IMR-90 (cell line): ENCODE measurements at regions not wholly inside any gene's neighbourhood (a gene's known extent, or its start where the extent isn't known, plus 50 kb on each side); places are given as distances from the start of the nearest gene placed in this dataset.

ENCODE experiments used
- ATAC-seq: fragments of 200-7000 bp; cut with Tn5 transposase; 2 replicates; pipeline ENCODE4 v1.9.1; 2020; ENCODE audit warnings: low read depth, mild to moderate bottlenecking, moderate library complexity
- BruUV-seq: library from RNA; stranded (reverse); fragments of 400-500 nt; replicated peaks from 2 replicates; lab custom pipeline; 2021; lab: Mats Ljungman, UMichigan
- CTCF ChIA-PET: fragments of 300-600 bp; formaldehyde crosslinking; extraction: SDS; loops from one replicate; lab custom pipeline; 2021; ENCODE audit warnings: antibody characterized with exemption; lab: Yijun Ruan, JAX
- POLR2A ChIA-PET: fragments of 300-600 bp; sonication (Branson Sonifier 250); formaldehyde crosslinking; loops from one replicate; lab custom pipeline; 2022; ENCODE audit warnings: antibody characterized with exemption; ENCODE audit not compliant: unreplicated experiment; lab: Charles Lee
- DNase-seq: peaks from one replicate; pipeline ENCODE4 v3.0.0; 2013
- H2AFZ ChIP-seq: replicated peaks from 2 replicates; pipeline ENCODE3; 2013; ENCODE audit warnings: low read length, mild to moderate bottlenecking; ENCODE audit not compliant: poor library complexity
- H2AK5ac ChIP-seq: 2 replicates; pipeline ENCODE4 v1.6.1; 2013; ENCODE audit warnings: low read depth, low read length, inconsistent platforms
- H2AK9ac ChIP-seq: replicated peaks from 2 replicates; pipeline ENCODE3; 2013; ENCODE audit warnings: mild to moderate bottlenecking, low read depth, low read length, moderate library complexity; ENCODE audit not compliant: poor library complexity
- H2BK120ac ChIP-seq: 2 replicates; pipeline ENCODE4 v1.6.1; 2013; ENCODE audit warnings: low read depth, low read length, inconsistent platforms
- H2BK15ac ChIP-seq: 3 replicates; pipeline ENCODE4 v1.6.1; 2013; ENCODE audit warnings: low read depth, low read length, inconsistent platforms
- H2BK20ac ChIP-seq: 2 replicates; pipeline ENCODE4 v1.6.1; 2013; ENCODE audit warnings: low read depth, mild to moderate bottlenecking, inconsistent platforms, low read length, moderate library complexity
- H2BK5ac ChIP-seq: 2 replicates; pipeline ENCODE4 v1.6.1; 2013; ENCODE audit warnings: mild to moderate bottlenecking, low read depth, low read length, inconsistent platforms; ENCODE audit not compliant: poor library complexity, severe bottlenecking
- H3K14ac ChIP-seq: replicated peaks from 2 replicates; pipeline ENCODE4 v1.6.1; 2013; ENCODE audit warnings: low read depth, low read length, inconsistent platforms
- H3K18ac ChIP-seq: 2 replicates; pipeline ENCODE4 v1.6.1; 2013; ENCODE audit warnings: low read depth, low read length, control low read depth
- H3K23ac ChIP-seq: 2 replicates; pipeline ENCODE4 v1.6.1; 2013; ENCODE audit warnings: low read depth, low read length, inconsistent platforms
- H3K27ac ChIP-seq: 2 replicates; pipeline ENCODE4 v1.5.1; 2013; ENCODE audit warnings: mild to moderate bottlenecking, control low read depth, low read length; ENCODE audit not compliant: insufficient read depth
- H3K27me3 ChIP-seq: 2 replicates; pipeline ENCODE4 v1.6.1; 2013; ENCODE audit warnings: low read length; ENCODE audit not compliant: control insufficient read depth, insufficient read depth
- H3K36me3 ChIP-seq: 2 replicates; pipeline ENCODE4 v1.6.1; 2013; ENCODE audit warnings: low read length, mixed read lengths; ENCODE audit not compliant: control insufficient read depth, insufficient read depth
- H3K4ac ChIP-seq: 2 replicates; pipeline ENCODE4 v1.6.1; 2013; ENCODE audit warnings: low read depth, low read length, inconsistent platforms
- H3K4me1 ChIP-seq: 2 replicates; pipeline ENCODE4 v1.6.1; 2013; ENCODE audit warnings: low read length, mixed read lengths; ENCODE audit not compliant: control insufficient read depth, insufficient read depth
- H3K4me2 ChIP-seq: 2 replicates; pipeline ENCODE4 v1.6.1; 2013; ENCODE audit warnings: low read depth, mild to moderate bottlenecking, control low read depth, low read length, moderate library complexity
- H3K4me3 ChIP-seq: 2 replicates; pipeline ENCODE4 v1.5.1; 2013; ENCODE audit warnings: low read depth, mild to moderate bottlenecking, control low read depth, low read length, moderate library complexity; ENCODE audit not compliant: insufficient read depth
- H3K56ac ChIP-seq: 2 replicates; pipeline ENCODE4 v1.6.1; 2013; ENCODE audit warnings: low read length, inconsistent platforms; ENCODE audit not compliant: insufficient read depth; ENCODE audit errors: extremely low read depth
- H3K79me1 ChIP-seq, 2 experiments: 2 replicates each; pipeline ENCODE4 v1.6.1; 2013; ENCODE audit warnings: low read length in 2 of 2, inconsistent platforms in 1 of 2, low read depth in 1 of 2
- H3K9ac ChIP-seq: 2 replicates; pipeline ENCODE4 v1.6.1; 2013; ENCODE audit warnings: low read depth, low read length, control low read depth
- H3K9me1 ChIP-seq: 2 replicates; pipeline ENCODE4 v1.6.1; 2013; ENCODE audit warnings: low read length, inconsistent platforms; ENCODE audit not compliant: insufficient read depth
- H3K9me3 ChIP-seq: 2 replicates; pipeline ENCODE4 v1.6.1; 2013; ENCODE audit warnings: low read length; ENCODE audit not compliant: control insufficient read depth, insufficient read depth
- H4K20me1 ChIP-seq: 2 replicates; pipeline ENCODE4 v1.6.1; 2013; ENCODE audit warnings: low read length, inconsistent platforms; ENCODE audit not compliant: insufficient read depth
- H4K5ac ChIP-seq: 2 replicates; pipeline ENCODE4 v1.6.1; 2013; ENCODE audit warnings: mild to moderate bottlenecking, low read depth, low read length, control low read depth
- H4K8ac ChIP-seq, 2 experiments: 2 replicates each; pipeline ENCODE4 v1.6.1; 2013; ENCODE audit warnings: low read depth in 2 of 2, low read length in 2 of 2, control low read depth in 1 of 2, inconsistent platforms in 1 of 2
- H4K91ac ChIP-seq: 2 replicates; pipeline ENCODE4 v1.6.1; 2013; ENCODE audit warnings: low read depth, low read length, inconsistent platforms; ENCODE audit not compliant: insufficient read depth
- MAFK ChIP-seq: IDR thresholded peaks from 2 replicates; pipeline ENCODE4 v1.6.1; 2012; ENCODE audit warnings: low read depth, low read length, improper control_type of control experiment
- WGBS, 2 experiments: methylation state at CpG; one replicate each; pipeline versions ENCODE4 v1.1.5 to v1.1.7; 2013; ENCODE audit warnings: missing lambda C conversion rate in 2 of 2; ENCODE audit not compliant: insufficient read length in 1 of 2; ENCODE audit errors: extremely low coverage in 2 of 2; 5-methylcytosine and 5-hydroxymethylcytosine counted together
- dilution Hi-C: fragments of 300-500 bp; cut with HindIII; formaldehyde crosslinking; loops from one replicate; pipeline ENCODE4 v1.14.3; 2018; ENCODE audit warnings: low sequenced_read_pairs; ENCODE audit not compliant: unreplicated experiment
- in situ Hi-C: fragments of 300-500 bp; cut with MboI; formaldehyde crosslinking; loops from 3 replicates; pipeline ENCODE4 v1.14.3; 2019; ENCODE audit warnings: low sequenced_read_pairs, inconsistent platforms, mixed read lengths
- intact Hi-C: fragments of 100-400 bp; cut with micrococcal nuclease; formaldehyde crosslinking; loops from 2 replicates; pipeline ENCODE4 v1.10.0; 2022

DNA sequence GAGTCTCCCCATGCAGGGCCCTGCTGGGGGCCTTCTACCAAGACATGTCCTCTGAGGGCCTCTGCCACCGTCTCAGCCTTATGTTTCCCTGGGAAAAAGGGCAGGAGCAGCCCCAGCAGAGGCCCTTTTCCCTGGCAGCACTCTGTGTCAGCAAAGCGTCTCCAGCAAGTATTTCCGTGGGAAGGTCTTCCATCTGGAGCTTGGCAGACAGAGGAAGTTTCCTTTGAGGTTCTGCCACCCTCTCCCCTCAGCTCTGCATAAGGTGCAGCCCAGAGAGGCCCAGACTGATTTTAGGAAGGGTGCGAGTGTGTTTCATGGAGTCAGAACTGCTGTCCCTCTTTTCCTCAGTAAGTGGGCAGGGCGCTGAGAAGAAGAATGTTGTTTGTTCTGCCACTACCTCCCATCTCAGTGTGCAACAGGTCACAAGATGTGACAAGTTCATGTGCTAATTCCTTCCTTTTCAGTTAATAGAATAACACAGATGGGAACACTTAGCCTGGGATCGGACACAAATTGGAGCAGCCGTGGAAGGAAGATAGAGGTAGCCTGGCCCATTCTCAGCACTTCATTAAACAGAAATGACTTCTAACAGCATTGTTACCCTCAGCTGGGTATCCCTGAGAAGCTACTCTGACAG is 784.4 kb downstream of the MAFB start:
- Histone ChIP-seq H3K9ac (no peak overlapping the region), H2AFZ (no peak overlapping the region), H3K14ac (no peak overlapping the region), H3K79me1 (no peaks in the 10 kb centered on the region), H2BK20ac (no peak overlapping the region), H2BK5ac (no peak overlapping the region), H2AK5ac (no peak overlapping the region), H3K36me3 (no peaks in the 10 kb centered on the region), H3K4me1 (no peaks in the 10 kb centered on the region), H3K18ac (no peak overlapping the region), H4K91ac (no peak overlapping the region), H4K8ac (no peak overlapping the region), H4K20me1 (no peaks in the 10 kb centered on the region), H2BK15ac (no peak overlapping the region), H3K9me1 (no peaks in the 10 kb centered on the region), H3K4me3 (no peak overlapping the region), H3K4ac (no peak overlapping the region), H3K4me2 (no peak overlapping the region), H4K5ac (no peak overlapping the region), H2AK9ac (no peak overlapping the region), H3K56ac (no peak overlapping the region), H3K9me3 (no peaks in the 10 kb centered on the region), H3K27ac (no peak overlapping the region), H3K23ac (no peak overlapping the region), H2BK120ac (no peak overlapping the region), H3K27me3 (peaks cover 2% of the 10 kb centered on the region)
- in situ Hi-C loops, result no loop called here
- POLR2A ChIA-PET, result no interaction called here
- intact Hi-C loops, result no loop called here
- dilution Hi-C loops, result no loop called here
- TF ChIP-seq MAFK, result no peak
- ATAC-seq (no peak), DNase-seq (no peak)
- CTCF ChIA-PET, result no interaction called here
- WGBS, 2 experiments, result 0% methylated on average over 1 of the region's 7 CpGs; no CpG with 5 or more reads in 1 of the 2 experiments
- BruUV-seq, result no TSS peak
